ENCODE measurements at regions not wholly inside any gene's neighbourhood (a gene's known extent, or its start where the extent isn't known, plus 50 kb on each side); places are given as distances from the start of the nearest gene placed in this dataset.

DNA sequence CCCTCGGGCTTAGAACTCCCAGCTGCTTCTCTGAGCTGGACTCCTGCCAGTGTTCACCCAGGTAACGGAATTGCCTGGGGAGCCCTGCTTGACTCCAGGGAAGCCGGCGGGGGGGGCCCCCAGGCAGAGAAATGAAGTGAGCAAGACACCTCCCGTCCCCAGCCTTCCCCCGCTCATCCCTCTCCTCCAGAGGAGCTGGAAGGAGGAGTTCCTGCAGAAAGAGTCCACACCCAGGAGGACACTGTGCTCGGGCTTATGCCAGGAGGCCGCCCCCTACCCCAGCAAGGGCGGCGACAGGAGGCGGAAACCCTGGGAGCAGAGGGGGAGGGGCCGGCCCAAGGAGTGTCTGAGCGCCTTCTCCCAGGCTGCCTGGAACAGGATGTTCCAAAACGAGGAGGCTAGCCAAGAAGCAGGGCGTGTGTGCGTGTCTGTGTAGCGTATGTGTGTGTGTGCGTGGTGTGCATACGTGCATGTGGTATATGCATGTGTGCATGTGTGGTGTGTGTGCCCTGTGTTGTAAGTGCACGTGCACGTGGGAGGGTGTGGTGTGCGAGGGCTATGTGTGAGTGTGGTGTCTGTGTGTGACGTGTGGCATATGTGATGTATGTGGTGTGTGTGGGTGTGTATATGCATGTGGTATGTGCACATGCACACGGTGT, 511.3 kb downstream of the SHQ1 start:
- no peak overlapping the region; the same call in 1 of the 2 replicates for H4K91ac ChIP-seq (ENCODE audit: insufficient read depth, low read depth, low read length)
- H3K36me3 ChIP-seq (ENCODE audit: control insufficient read depth, insufficient read depth, low read length): no peaks in the 10 kb centered on the region
- no peak overlapping the region for H2BK15ac ChIP-seq (ENCODE audit: low read depth, low read length)
- H4K20me1 ChIP-seq (ENCODE audit: insufficient read depth, low read length): no peaks in the 10 kb centered on the region
- H2BK5ac ChIP-seq (ENCODE audit: low read depth, low read length, poor library complexity, severe bottlenecking): peak overlapping the region; percentile 78
- peaks cover 15% of the 10 kb centered on the region for H3K4me1 ChIP-seq (ENCODE audit: control insufficient read depth, insufficient read depth, low read length)
- intact Hi-C loops (cut with micrococcal nuclease) (loop anchor here (5.0 kb wide), 1 partner anchor 65 kb away; no protein-coding TSS in a partner anchor), in situ Hi-C loops (cut with MboI; ENCODE audit: low sequenced_read_pairs) (no loop called here), dilution Hi-C loops (cut with HindIII; ENCODE audit: low sequenced_read_pairs, unreplicated experiment) (no loop called here)
- no peaks in the 10 kb centered on the region for H3K79me1 ChIP-seq (ENCODE audit: low read depth in 1 of 2, low read length in 2 of 2)
- peak overlapping the region; percentile 47 for H2AFZ ChIP-seq (replicated peaks; ENCODE audit: low read length, poor library complexity)
- H3K4me3 ChIP-seq (ENCODE audit: insufficient read depth, low read depth, low read length): no peak overlapping the region
- H3K23ac ChIP-seq (ENCODE audit: low read depth, low read length): peak overlapping the region; percentile 35; the same call in 1 of the 2 replicates
- TF ChIP-seq CEBPB (IDR thresholded peaks at IDR 0.05; ENCODE audit: low read depth, low read length) (no peak), BHLHE40 (IDR thresholded peaks at IDR 0.05; ENCODE audit: low read depth, low read length) (0 out of 2 replicates have a peak, but pooled peaks have one; percentile 38)
- DNase-seq: peak; percentile 46
- no peak overlapping the region for H2BK120ac ChIP-seq (ENCODE audit: low read depth, low read length)
- BruUV-seq (replicated peaks): no TSS peak
- peak overlapping the region; percentile 38 for H3K14ac ChIP-seq (replicated peaks; ENCODE audit: low read depth, low read length)
- H4K5ac ChIP-seq (ENCODE audit: low read depth, low read length): no peak overlapping the region
- peak overlapping the region; percentile 40; the same call in 1 of the 2 replicates for H3K4me2 ChIP-seq (ENCODE audit: low read depth, low read length)
- peak overlapping the region in 1 of 2 experiments; percentile 38; a peak in 1 of 4 replicates for H4K8ac ChIP-seq (ENCODE audit: low read depth in 2 of 2, low read length in 2 of 2)
- POLR2A ChIA-PET (ENCODE audit: unreplicated experiment): no interaction called here
- peak overlapping the region; percentile 73 for H3K4ac ChIP-seq (ENCODE audit: low read depth, low read length)
- peak overlapping the region; percentile 57 for H2AK9ac ChIP-seq (replicated peaks; ENCODE audit: low read depth, low read length, poor library complexity)
- peaks cover 22% of the 10 kb centered on the region for H3K9me1 ChIP-seq (ENCODE audit: insufficient read depth, low read length)
- H3K9ac ChIP-seq (ENCODE audit: low read depth, low read length): no peak overlapping the region
- 33% methylated on average over 9 of the region's 24 CpGs; no CpG with 5 or more reads in 1 of the 2 experiments for WGBS, 2 experiments (ENCODE audit: extremely low coverage in 2 of 2, insufficient read length in 1 of 2)
- CTCF ChIA-PET: interaction anchor here (0.5 kb wide), 1 partner anchor 348 kb away, joined by 3 read pairs; no protein-coding TSS in a partner anchor
- no peak overlapping the region for H3K18ac ChIP-seq (ENCODE audit: low read depth, low read length)
- H3K56ac ChIP-seq (ENCODE audit: extremely low read depth, insufficient read depth, low read length): no peak overlapping the region
- no peaks in the 10 kb centered on the region for H3K9me3 ChIP-seq (ENCODE audit: control insufficient read depth, insufficient read depth, low read length)
- no peak overlapping the region for H3K27ac ChIP-seq (ENCODE audit: insufficient read depth, low read length)
- H2AK5ac ChIP-seq (ENCODE audit: low read depth, low read length): peak overlapping the region; percentile 95; the same call in 1 of the 2 replicates
- peak; percentile 25 for ATAC-seq (ENCODE audit: low read depth)
- peaks cover under 1% of the 10 kb centered on the region; the same call in 1 of the 2 replicates for H3K27me3 ChIP-seq (ENCODE audit: control insufficient read depth, insufficient read depth, low read length)
- 0 out of 2 replicates have a peak overlapping the region, but pooled peaks have one; percentile 18 for H2BK20ac ChIP-seq (ENCODE audit: low read depth, low read length)

All from IMR-90 (cell line).